ENCODE measurements at regions not wholly inside any gene's neighbourhood (a gene's known extent, or its start where the extent isn't known, plus 50 kb on each side); places are given as distances from the start of the nearest gene placed in this dataset.
"Not testable (repeated sequence)": the region's sequence is repeated elsewhere in the genome, so short reads cannot be mapped to it uniquely, and the experiment has no call there.

GRCh38 chr17:30731210-30732132 is 93.0 kb downstream of the CRLF3 start:
- not testable (repeated sequence) for H3K27me3 Mint-ChIP-seq; H3K36me3 ChIP-seq (ENCODE audit: insufficient read depth, low read length); H3K9me3 Mint-ChIP-seq; H3K9me3 ChIP-seq (ENCODE audit: control insufficient read depth in 1 of 2, low read length in 2 of 2); H3K27me3 ChIP-seq (ENCODE audit: insufficient read depth, low read length)
- Histone ChIP-seq H3K27ac (ENCODE audit: low read depth, low read length) (peak overlapping the region; percentile 72), H3K4me1 (ENCODE audit: insufficient read depth, low read length) (peaks cover 16% of the 10 kb centered on the region), H3K4me3 (ENCODE audit: low read length in 2 of 2) (peak overlapping the region in 1 of 2 donors; percentile 60)
- peak; percentile 86 to 90 (median 87) for DNase-seq
- H3K4me1 Mint-ChIP-seq = peaks cover 12 to 44% (median 28%) of the 10 kb centered on the region in 4 donors
- H3K36me3 Mint-ChIP-seq = peaks cover 7 to 12% of the 10 kb centered on the region in 2 donors
- peak overlapping the region; percentile 87 to 98 (median 96) for H3K27ac Mint-ChIP-seq
- ChIA-PET CTCF (ENCODE audit: partially characterized antibody) (interaction anchor here (0.7 to 0.9 kb wide), 5 partner anchors 13 to 1175 kb away, joined by 3 read pairs; no protein-coding TSS in a partner anchor), POLR2A (ENCODE audit: partially characterized antibody) (interaction anchor here (1.5 to 2.3 kb wide), 2 partner anchors 93 to 756 kb away, joined by 3 to 16 read pairs; partner anchors contain the start of gene CRLF3)
- H3K4me3 Mint-ChIP-seq = peak overlapping the region; percentile 93 to 98 (median 95)
- intact Hi-C loops (cut with micrococcal nuclease) = loop anchor here (2.0 to 5.0 kb wide), 3 partner anchors 29 to 91 kb away; partner anchors contain the start of gene CRLF3

- not testable (repeated sequence) for DNase-seq; H3K27me3 Mint-ChIP-seq; H3K4me3 ChIP-seq (ENCODE audit: low read length in 2 of 2); H3K36me3 ChIP-seq (ENCODE audit: insufficient read depth, low read length); H3K9me3 Mint-ChIP-seq; H3K27ac ChIP-seq (ENCODE audit: low read depth, low read length); H3K9me3 ChIP-seq (ENCODE audit: control insufficient read depth in 1 of 2, low read length in 2 of 2); H3K27me3 ChIP-seq (ENCODE audit: insufficient read depth, low read length)
- CTCF ChIA-PET (ENCODE audit: partially characterized antibody) = interaction anchor here (0.7 to 0.9 kb wide), 4 partner anchors 16 to 1175 kb away, joined by 3 read pairs; no protein-coding TSS in a partner anchor
- peaks cover 7 to 12% of the 10 kb centered on the region in 2 donors for H3K36me3 Mint-ChIP-seq
- POLR2A ChIA-PET (ENCODE audit: partially characterized antibody) = interaction anchor here (1.5 to 2.3 kb wide), 2 partner anchors 93 to 757 kb away, joined by 3 to 16 read pairs; partner anchors contain the start of gene CRLF3
- H3K4me1 Mint-ChIP-seq = peaks cover 12 to 44% (median 28%) of the 10 kb centered on the region in 4 donors
- peak overlapping the region; percentile 60 to 98 (median 94) for H3K4me3 Mint-ChIP-seq
- H3K27ac Mint-ChIP-seq = peak overlapping the region in 6 of 7 donors; percentile 52 to 96 (median 90)
- H3K4me1 ChIP-seq (ENCODE audit: insufficient read depth, low read length) = peaks cover 16% of the 10 kb centered on the region
- intact Hi-C loops (cut with micrococcal nuclease) = loop anchor here (2.0 to 5.0 kb wide), 3 partner anchors 30 to 91 kb away; partner anchors contain the start of gene CRLF3
Measured at GRCh38 chr17:30730837-30731209, 93.7 kb downstream of the CRLF3 start.

- not testable (repeated sequence) for H3K4me3 ChIP-seq (ENCODE audit: low read length in 2 of 2); H3K9me3 ChIP-seq (ENCODE audit: control insufficient read depth in 1 of 2, low read length in 2 of 2); H3K36me3 Mint-ChIP-seq; DNase-seq; H3K27ac ChIP-seq (ENCODE audit: low read depth, low read length); H3K9me3 Mint-ChIP-seq; H3K27me3 ChIP-seq (ENCODE audit: insufficient read depth, low read length); H3K27me3 Mint-ChIP-seq; H3K36me3 ChIP-seq (ENCODE audit: insufficient read depth, low read length)
- Mint-ChIP-seq H3K4me3 (peak overlapping the region in 7 of 8 donors; percentile 60 to 97 (median 94)), H3K4me1 (peaks cover 9 to 39% (median 24%) of the 10 kb centered on the region in 4 donors), H3K27ac (peak overlapping the region in 5 of 7 donors; percentile 27 to 96 (median 78))
- intact Hi-C loops (cut with micrococcal nuclease) = loop anchor here (2.0 to 5.0 kb wide), 3 partner anchors 30 to 92 kb away; partner anchors contain the start of gene CRLF3
- POLR2A ChIA-PET (ENCODE audit: partially characterized antibody) = interaction anchor here (1.5 to 2.3 kb wide), 2 partner anchors 94 to 757 kb away, joined by 3 to 16 read pairs; partner anchors contain the start of gene CRLF3
- CTCF ChIA-PET (ENCODE audit: partially characterized antibody) = interaction anchor here (0.7 to 1.2 kb wide), 3 partner anchors 94 to 1176 kb away, joined by 3 read pairs; no protein-coding TSS in a partner anchor
- H3K4me1 ChIP-seq (ENCODE audit: insufficient read depth, low read length) = peaks cover 16% of the 10 kb centered on the region
Measured at GRCh38 chr17:30730171-30730836, 94.2 kb downstream of the CRLF3 start.

- DNase-seq; H3K36me3 Mint-ChIP-seq; H3K9me3 ChIP-seq (ENCODE audit: control insufficient read depth in 1 of 2, low read length in 2 of 2); POLR2A ChIA-PET (ENCODE audit: partially characterized antibody); H3K4me3 ChIP-seq (ENCODE audit: low read length in 2 of 2); H3K27me3 ChIP-seq (ENCODE audit: insufficient read depth, low read length); H3K27ac ChIP-seq (ENCODE audit: low read depth, low read length); H3K27me3 Mint-ChIP-seq; H3K36me3 ChIP-seq (ENCODE audit: insufficient read depth, low read length); H3K9me3 Mint-ChIP-seq: not testable (repeated sequence)
- intact Hi-C loops (cut with micrococcal nuclease) = loop anchor here (2.0 to 5.0 kb wide), 3 partner anchors 31 to 93 kb away; partner anchors contain the start of gene CRLF3
- H3K4me1 ChIP-seq (ENCODE audit: insufficient read depth, low read length) = peaks cover 16% of the 10 kb centered on the region
- H3K4me1 Mint-ChIP-seq = peaks cover 8 to 34% (median 22%) of the 10 kb centered on the region in 4 donors
- CTCF ChIA-PET (ENCODE audit: partially characterized antibody) = interaction anchor here (1.2 kb wide), 1 partner anchor 95 kb away, joined by 3 read pairs; no protein-coding TSS in a partner anchor
- peak overlapping the region; percentile 43 to 97 (median 75) for H3K4me3 Mint-ChIP-seq
- H3K27ac Mint-ChIP-seq = peak overlapping the region in 4 of 7 donors; percentile 29 to 87 (median 56)
Measured at GRCh38 chr17:30729471-30730170, 94.9 kb downstream of the CRLF3 start.

GRCh38 chr17:30727517-30727916 is 97.0 kb downstream of the CRLF3 start:
- H3K36me3 ChIP-seq (ENCODE audit: insufficient read depth, low read length); H3K9me3 ChIP-seq (ENCODE audit: control insufficient read depth in 1 of 2, low read length in 2 of 2); H3K36me3 Mint-ChIP-seq; H3K4me3 ChIP-seq (ENCODE audit: low read length in 2 of 2); POLR2A ChIA-PET (ENCODE audit: partially characterized antibody); H3K27me3 ChIP-seq (ENCODE audit: insufficient read depth, low read length); H3K4me1 ChIP-seq (ENCODE audit: insufficient read depth, low read length); H3K9me3 Mint-ChIP-seq; H3K27ac ChIP-seq (ENCODE audit: low read depth, low read length); H3K27me3 Mint-ChIP-seq; DNase-seq; intact Hi-C loops (cut with micrococcal nuclease); CTCF ChIA-PET (ENCODE audit: partially characterized antibody): not testable (repeated sequence)
- H3K27ac Mint-ChIP-seq = peak overlapping the region in 1 of 7 donors; percentile 38
- H3K4me1 Mint-ChIP-seq = peaks cover 2 to 21% (median 8%) of the 10 kb centered on the region in 4 donors
- peak overlapping the region in 1 of 8 donors; percentile 49 for H3K4me3 Mint-ChIP-seq

GRCh38 chr17:30726734-30727133 is 97.8 kb downstream of the CRLF3 start:
- H3K27me3 Mint-ChIP-seq; H3K4me3 ChIP-seq (ENCODE audit: low read length in 2 of 2); DNase-seq; H3K27me3 ChIP-seq (ENCODE audit: insufficient read depth, low read length); H3K4me1 ChIP-seq (ENCODE audit: insufficient read depth, low read length); intact Hi-C loops (cut with micrococcal nuclease); POLR2A ChIA-PET (ENCODE audit: partially characterized antibody); H3K9me3 ChIP-seq (ENCODE audit: control insufficient read depth in 1 of 2, low read length in 2 of 2); CTCF ChIA-PET (ENCODE audit: partially characterized antibody); H3K9me3 Mint-ChIP-seq; H3K27ac Mint-ChIP-seq; H3K36me3 ChIP-seq (ENCODE audit: insufficient read depth, low read length); H3K27ac ChIP-seq (ENCODE audit: low read depth, low read length); H3K36me3 Mint-ChIP-seq: not testable (repeated sequence)
- H3K4me3 Mint-ChIP-seq = peak overlapping the region in 1 of 8 donors; percentile 24
- peaks cover 2 to 20% (median 8%) of the 10 kb centered on the region in 4 donors for H3K4me1 Mint-ChIP-seq

Data from CD4-positive, alpha-beta memory T cell (primary cell).